T-cell (primary cell): ENCODE measurements at regions not wholly inside any gene's neighbourhood (a gene's known extent, or its start where the extent isn't known, plus 50 kb on each side); places are given as distances from the start of the nearest gene placed in this dataset.

Experiments used
- ATAC-seq, 4 experiments: fragments of 200-7000 bp in 3 of 4; fragments of 150-1000 bp in 1 of 4; cut with Tn5 transposase; replicated peaks in 1 of 4; 1 replicate in 3 of 4; 2 replicates in 1 of 4; pipeline ENCODE4 v1.10.0; 2021; ENCODE audit warnings: moderate library complexity in 3 of 4, mild to moderate bottlenecking in 2 of 4, moderate number of reproducible peaks in 1 of 4
- CTCF ChIA-PET, 2 donors: fragments of 300-600 bp; sonication (Branson Sonifier 250); formaldehyde crosslinking; loops; one replicate each; lab custom pipeline; 2022; ENCODE audit warnings: antibody characterized with exemption in 2 of 2; lab: Charles Lee
- POLR2A ChIA-PET, 2 donors: fragments of 300-600 bp; sonication (Branson Sonifier 250); formaldehyde crosslinking; loops; one replicate each; lab custom pipeline; 2022; ENCODE audit warnings: antibody characterized with exemption in 2 of 2; lab: Charles Lee
- DNase-seq, 35 experiments: peaks; one replicate each; pipeline versions ENCODE4 v3.0.0 to v3.0.0-alpha.2; 2013 to 2023
- H3K27ac ChIP-seq: one replicate; pipeline ENCODE4 v1.5.1; 2013; ENCODE audit warnings: low read length
- H3K27me3 ChIP-seq, 2 experiments: replicated peaks in 1 of 2; 1 replicate in 1 of 2; 2 replicates in 1 of 2; pipeline versions ENCODE4 v1.6.1 to v1.7.0; 2013; ENCODE audit warnings: low read length in 1 of 2, mixed read lengths in 1 of 2; ENCODE audit not compliant: control insufficient read depth in 2 of 2, insufficient read depth in 2 of 2; ENCODE audit errors: extremely low read depth in 1 of 2
- H3K36me3 ChIP-seq, 2 donors: 1 replicate in 1 of 2; 2 replicates in 1 of 2; pipeline versions ENCODE4 v1.6.1 to v1.7.0; 2013; ENCODE audit warnings: low read length in 1 of 2; ENCODE audit not compliant: control insufficient read depth in 2 of 2, insufficient read depth in 1 of 2; ENCODE audit errors: extremely low read depth in 1 of 2
- H3K4me1 ChIP-seq, 2 experiments: 1 replicate in 1 of 2; 2 replicates in 1 of 2; pipeline versions ENCODE4 v1.6.1 to v1.7.0; 2013; ENCODE audit warnings: low read length in 2 of 2, mixed read lengths in 1 of 2; ENCODE audit not compliant: insufficient read depth in 2 of 2, control insufficient read depth in 1 of 2; ENCODE audit errors: extremely low read depth in 1 of 2
- H3K4me3 ChIP-seq, 2 donors: 1 replicate in 1 of 2; 2 replicates in 1 of 2; pipeline versions ENCODE4 v1.5.1 to v1.7.0; 2013; ENCODE audit warnings: mild to moderate bottlenecking in 2 of 2, low read length in 1 of 2, moderate library complexity in 1 of 2; ENCODE audit not compliant: control insufficient read depth in 1 of 2; ENCODE audit errors: extremely low read depth in 1 of 2
- H3K9me3 ChIP-seq: 2 replicates; pipeline ENCODE4 v1.7.0; 2013
- H3K27ac Mint-ChIP-seq, 2 donors: one replicate each; pipeline ENCODE4 v1.8.0; 2020 to 2021; ENCODE audit warnings: mild to moderate bottlenecking in 2 of 2, mixed read lengths in 2 of 2
- H3K27me3 Mint-ChIP-seq, 2 donors: one replicate each; pipeline ENCODE4 v1.8.0; 2021 to 2022; ENCODE audit warnings: mixed read lengths in 2 of 2
- H3K36me3 Mint-ChIP-seq: one replicate; pipeline ENCODE4 v1.8.0; 2021; ENCODE audit warnings: mixed read lengths
- H3K4me1 Mint-ChIP-seq, 3 donors: one replicate each; pipeline ENCODE4 v1.8.0; 2020 to 2022; ENCODE audit warnings: mixed read lengths in 3 of 3, mild to moderate bottlenecking in 1 of 3
- H3K4me3 Mint-ChIP-seq, 3 donors: one replicate each; pipeline ENCODE4 v1.8.0; 2020 to 2022; ENCODE audit warnings: mild to moderate bottlenecking in 3 of 3, mixed read lengths in 3 of 3, moderate library complexity in 3 of 3
- H3K9me3 Mint-ChIP-seq, 3 donors: one replicate each; pipeline ENCODE4 v1.8.0; 2020 to 2022; ENCODE audit warnings: mixed read lengths in 3 of 3
- WGBS: methylation state at CpG from one replicate; pipeline ENCODE4 v1.1.5; 2013; ENCODE audit warnings: missing lambda C conversion rate; ENCODE audit not compliant: insufficient coverage; 5-methylcytosine and 5-hydroxymethylcytosine counted together

DNA sequence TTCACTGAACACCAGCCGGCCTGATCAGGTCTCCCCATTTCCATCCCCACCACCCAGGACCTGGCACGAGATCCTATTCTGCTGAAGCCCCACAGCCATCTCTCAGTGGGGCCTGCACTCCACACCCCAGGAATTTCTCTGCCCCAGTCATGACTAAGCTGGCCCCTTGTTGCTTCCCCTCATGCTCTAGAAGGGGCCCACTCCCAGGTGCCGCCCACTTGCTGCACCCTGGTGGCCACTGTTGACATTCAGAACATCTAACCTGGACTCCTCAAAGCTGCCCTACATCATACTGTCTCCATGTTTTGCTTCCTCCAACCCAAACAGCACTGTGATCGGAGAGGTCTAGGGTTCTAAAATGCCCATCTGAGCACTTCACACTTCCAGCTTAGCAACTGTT, 90.7 kb upstream of the KLHL29 start:
- Histone ChIP-seq H3K27ac (no peak overlapping the region), H3K9me3 (no peaks in the 10 kb centered on the region), H3K4me1 (no peaks in the 10 kb centered on the region), H3K27me3 (peaks cover 0 to 25% of the 10 kb centered on the region in 2 experiments), H3K4me3 (no peak overlapping the region), H3K36me3 (no peaks in the 10 kb centered on the region)
- ATAC-seq (no peak), DNase-seq (no peak)
- no peak overlapping the region for H3K27ac Mint-ChIP-seq
- WGBS, result 65% methylated on average over 3 of the region's 4 CpGs
- H3K27me3 Mint-ChIP-seq, result peaks cover 22 to 23% of the 10 kb centered on the region in 2 donors
- no peaks in the 10 kb centered on the region for H3K9me3 Mint-ChIP-seq
- H3K4me3 Mint-ChIP-seq, result no peak overlapping the region
- H3K36me3 Mint-ChIP-seq, result no peaks in the 10 kb centered on the region
- POLR2A ChIA-PET, result no interaction called here
- CTCF ChIA-PET, result no interaction called here
- no peaks in the 10 kb centered on the region for H3K4me1 Mint-ChIP-seq

DNA sequence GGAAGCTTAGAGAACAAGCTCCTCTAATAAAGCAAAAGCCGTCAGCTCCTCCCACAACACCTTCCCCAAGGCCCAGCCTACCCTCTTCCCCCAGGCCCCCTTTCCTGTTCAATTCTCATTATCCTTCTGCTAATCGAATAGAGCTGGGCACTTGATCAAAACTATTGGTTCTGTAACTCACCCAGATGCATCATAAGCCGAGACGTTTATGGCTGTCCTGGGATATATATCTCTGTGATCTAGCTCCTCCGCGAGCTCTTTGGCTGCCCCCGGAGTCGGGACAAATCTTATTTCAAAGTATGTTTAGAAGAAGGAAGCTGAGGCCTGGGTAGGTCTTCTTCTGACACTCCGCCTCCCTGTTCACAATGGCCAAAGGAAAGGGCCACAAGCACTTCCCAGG, 88.3 kb upstream of the KLHL29 start:
- Histone ChIP-seq H3K27ac (no peak overlapping the region), H3K4me1 (no peaks in the 10 kb centered on the region), H3K9me3 (no peaks in the 10 kb centered on the region), H3K27me3 (peaks cover 0 to 25% of the 10 kb centered on the region in 2 experiments), H3K4me3 (no peak overlapping the region), H3K36me3 (no peaks in the 10 kb centered on the region)
- ChIA-PET CTCF (no interaction called here), POLR2A (no interaction called here)
- Mint-ChIP-seq H3K27ac (no peak overlapping the region), H3K36me3 (no peaks in the 10 kb centered on the region), H3K4me1 (no peaks in the 10 kb centered on the region), H3K27me3 (peaks cover 23 to 27% of the 10 kb centered on the region in 2 donors), H3K9me3 (no peaks in the 10 kb centered on the region), H3K4me3 (no peak overlapping the region)
- 86% methylated on average over 5 of the region's 9 CpGs for WGBS
- no peak for ATAC-seq
- no peak for DNase-seq

DNA sequence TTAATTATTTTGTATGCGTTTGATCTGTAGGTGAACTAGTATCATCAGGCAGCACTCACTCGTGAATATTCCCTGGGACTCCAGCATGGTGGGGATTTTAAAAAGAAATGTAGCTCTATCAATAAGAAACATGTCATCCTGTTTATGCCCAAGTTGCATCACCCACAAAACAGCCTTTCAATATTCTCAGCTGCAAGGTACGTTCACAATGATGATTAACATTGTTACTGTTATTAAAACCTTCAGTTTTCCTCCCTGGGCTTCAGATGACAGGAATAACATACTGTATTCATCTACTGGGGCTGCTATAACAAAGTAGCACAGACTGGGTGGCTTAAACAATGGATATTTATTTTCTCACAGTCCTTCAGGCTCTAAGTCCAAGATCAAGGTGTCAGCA, 87.9 kb upstream of the KLHL29 start:
- Mint-ChIP-seq H3K27ac (no peak overlapping the region), H3K36me3 (no peaks in the 10 kb centered on the region), H3K27me3 (peaks cover 23 to 27% of the 10 kb centered on the region in 2 donors), H3K9me3 (no peaks in the 10 kb centered on the region), H3K4me3 (no peak overlapping the region), H3K4me1 (no peaks in the 10 kb centered on the region)
- H3K9me3 ChIP-seq, result no peaks in the 10 kb centered on the region
- no peaks in the 10 kb centered on the region for H3K36me3 ChIP-seq
- no peak overlapping the region for H3K27ac ChIP-seq
- DNase-seq (no peak), ATAC-seq (no peak)
- CTCF ChIA-PET, result no interaction called here
- H3K4me1 ChIP-seq, result no peaks in the 10 kb centered on the region
- no CpG with 5 or more reads among the region's 3 CpGs for WGBS
- H3K27me3 ChIP-seq, result peaks cover 0 to 25% of the 10 kb centered on the region in 2 experiments
- no peak overlapping the region for H3K4me3 ChIP-seq
- POLR2A ChIA-PET, result no interaction called here

DNA sequence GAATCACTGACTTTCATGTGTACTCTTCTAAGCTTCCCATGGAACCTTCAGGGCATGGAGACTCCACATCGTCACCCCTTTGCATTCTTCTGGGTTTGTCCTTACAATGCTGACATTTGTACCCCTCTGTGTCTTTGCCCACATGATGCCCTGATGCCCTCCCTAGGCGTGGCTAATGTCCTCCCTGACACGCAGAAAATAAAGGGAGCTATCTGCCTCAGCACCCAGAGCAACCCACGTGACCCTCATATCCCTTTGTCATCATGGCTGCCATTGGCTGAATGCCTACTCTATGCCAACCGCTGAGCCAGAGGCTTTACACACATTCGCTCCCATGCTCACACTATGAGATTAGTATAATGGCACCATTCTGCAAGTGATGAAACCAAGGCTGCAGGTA, 86.4 kb upstream of the KLHL29 start:
- no peaks in the 10 kb centered on the region for H3K36me3 Mint-ChIP-seq
- H3K4me3 Mint-ChIP-seq, result no peak overlapping the region
- peaks cover 23 to 27% of the 10 kb centered on the region in 2 donors for H3K27me3 Mint-ChIP-seq
- no peaks in the 10 kb centered on the region for H3K4me1 ChIP-seq
- no peaks in the 10 kb centered on the region for H3K9me3 ChIP-seq
- no peak for ATAC-seq
- H3K4me1 Mint-ChIP-seq, result no peaks in the 10 kb centered on the region
- 75% methylated on average over 4 of the region's 6 CpGs for WGBS
- H3K9me3 Mint-ChIP-seq, result no peaks in the 10 kb centered on the region
- ChIA-PET CTCF (no interaction called here), POLR2A (no interaction called here)
- no peak overlapping the region for H3K27ac Mint-ChIP-seq
- H3K4me3 ChIP-seq, result no peak overlapping the region
- no peak overlapping the region for H3K27ac ChIP-seq
- no peak for DNase-seq
- H3K36me3 ChIP-seq, result no peaks in the 10 kb centered on the region
- peaks cover 0 to 19% of the 10 kb centered on the region in 2 experiments for H3K27me3 ChIP-seq

DNA sequence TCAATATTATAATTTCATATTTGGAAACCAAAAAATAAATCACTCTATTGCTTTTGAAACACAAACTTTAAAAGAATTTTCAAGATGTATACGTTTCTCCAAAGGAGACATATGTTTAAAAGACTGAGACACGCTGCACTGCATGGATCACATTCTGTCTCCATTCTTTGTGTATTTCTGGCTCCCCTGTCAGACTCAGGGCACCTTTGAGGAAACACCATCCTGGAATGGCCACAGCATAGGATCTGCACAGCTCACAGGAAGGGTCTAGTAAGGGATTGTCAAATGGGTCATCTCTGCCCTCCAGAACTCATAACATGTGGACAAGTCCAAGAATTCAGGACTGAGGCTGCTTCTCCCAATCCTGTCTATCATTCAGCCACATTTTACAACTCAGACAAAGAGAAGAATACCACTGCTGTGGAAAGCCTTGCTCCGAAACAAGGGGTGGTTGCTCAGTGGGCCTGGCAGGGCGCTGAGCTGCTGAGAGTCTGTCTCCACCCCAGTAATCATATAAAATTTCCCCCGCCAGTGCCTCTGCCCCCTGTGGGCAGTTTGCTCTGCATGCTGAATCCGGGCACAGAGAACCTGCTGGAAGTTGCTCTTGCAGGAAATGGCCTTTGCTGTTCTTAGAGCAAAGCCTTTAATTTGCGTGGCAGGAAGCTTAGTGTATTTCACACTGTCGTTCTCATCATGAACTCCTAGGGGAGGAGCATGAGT, 85.3 kb upstream of the KLHL29 start:
- peaks cover 23 to 24% of the 10 kb centered on the region in 2 donors for H3K27me3 Mint-ChIP-seq
- Histone ChIP-seq H3K9me3 (no peaks in the 10 kb centered on the region), H3K36me3 (no peaks in the 10 kb centered on the region), H3K4me3 (no peak overlapping the region), H3K27me3 (peaks cover 4 to 19% of the 10 kb centered on the region in 2 experiments), H3K4me1 (no peaks in the 10 kb centered on the region), H3K27ac (no peak overlapping the region)
- ChIA-PET POLR2A (no interaction called here), CTCF (no interaction called here)
- no peaks in the 10 kb centered on the region for H3K9me3 Mint-ChIP-seq
- no peaks in the 10 kb centered on the region for H3K4me1 Mint-ChIP-seq
- 59% methylated on average over 6 of the region's 8 CpGs for WGBS
- DNase-seq (no peak), ATAC-seq (no peak)
- H3K27ac Mint-ChIP-seq, result no peak overlapping the region
- H3K4me3 Mint-ChIP-seq, result no peak overlapping the region
- H3K36me3 Mint-ChIP-seq, result no peaks in the 10 kb centered on the region

DNA sequence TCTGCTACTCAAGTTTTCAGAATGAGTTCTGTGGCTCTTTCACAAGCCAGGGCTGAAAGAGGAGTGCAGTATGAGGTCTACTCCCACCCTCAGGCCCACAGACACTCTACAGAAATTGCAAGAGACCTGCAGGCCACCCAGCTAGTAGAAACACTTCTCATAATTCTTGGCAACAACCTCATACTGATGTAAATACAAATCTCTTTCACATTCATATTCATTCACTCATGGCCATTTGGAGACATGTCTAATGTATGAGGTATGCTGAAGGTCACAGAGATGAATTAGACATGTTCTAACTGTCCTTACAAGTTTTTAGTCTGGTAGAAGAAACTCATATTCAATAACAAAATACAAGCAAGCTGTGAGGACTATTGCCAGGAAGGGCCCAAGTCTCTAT, 83.8 kb upstream of the KLHL29 start:
- H3K27ac Mint-ChIP-seq, result no peak overlapping the region
- Histone ChIP-seq H3K27ac (no peak overlapping the region), H3K4me1 (no peaks in the 10 kb centered on the region), H3K36me3 (no peaks in the 10 kb centered on the region), H3K4me3 (no peak overlapping the region), H3K27me3 (peaks cover 4 to 16% of the 10 kb centered on the region in 2 experiments), H3K9me3 (no peaks in the 10 kb centered on the region)
- H3K27me3 Mint-ChIP-seq, result peaks cover 25 to 31% of the 10 kb centered on the region in 2 donors
- DNase-seq, result no peak
- ChIA-PET POLR2A (no interaction called here), CTCF (no interaction called here)
- no peaks in the 10 kb centered on the region for H3K4me1 Mint-ChIP-seq
- H3K4me3 Mint-ChIP-seq, result no peak overlapping the region
- H3K36me3 Mint-ChIP-seq, result no peaks in the 10 kb centered on the region
- H3K9me3 Mint-ChIP-seq, result no peaks in the 10 kb centered on the region
- ATAC-seq, result no peak

DNA sequence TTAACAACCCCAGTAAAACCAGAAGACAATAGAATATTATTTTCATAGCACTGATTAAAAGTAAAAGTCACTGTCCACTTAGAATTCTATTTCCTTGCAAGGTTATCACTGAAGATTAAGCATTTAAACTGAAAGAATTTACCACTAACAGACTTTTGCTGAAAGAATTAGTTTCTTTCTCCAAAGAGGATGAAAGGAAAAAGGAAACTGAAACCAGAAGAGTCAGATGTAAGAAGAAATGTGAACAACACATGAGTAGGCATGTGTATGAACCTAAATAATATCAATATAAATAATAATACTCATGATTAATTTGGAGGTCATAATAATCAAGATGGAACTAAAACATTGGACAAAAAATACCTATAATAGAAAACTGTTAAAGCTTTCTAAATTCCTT, 82.4 kb upstream of the KLHL29 start:
- DNase-seq (no peak), ATAC-seq (no peak)
- H3K9me3 Mint-ChIP-seq, result no peaks in the 10 kb centered on the region
- ChIA-PET CTCF (no interaction called here), POLR2A (no interaction called here)
- H3K4me1 Mint-ChIP-seq, result no peaks in the 10 kb centered on the region
- no peaks in the 10 kb centered on the region for H3K9me3 ChIP-seq
- peaks cover 4 to 11% of the 10 kb centered on the region in 2 experiments for H3K27me3 ChIP-seq
- H3K4me3 Mint-ChIP-seq, result no peak overlapping the region
- no peaks in the 10 kb centered on the region for H3K36me3 Mint-ChIP-seq
- no peak overlapping the region for H3K4me3 ChIP-seq
- peaks cover 24 to 33% of the 10 kb centered on the region in 2 donors for H3K27me3 Mint-ChIP-seq
- H3K27ac Mint-ChIP-seq, result no peak overlapping the region
- no peaks in the 10 kb centered on the region for H3K4me1 ChIP-seq
- H3K36me3 ChIP-seq, result no peaks in the 10 kb centered on the region
- no peak overlapping the region for H3K27ac ChIP-seq
